GM20431 (cell line): ENCODE measurements at regions not wholly inside any gene's neighbourhood (a gene's known extent, or its start where the extent isn't known, plus 50 kb on each side); places are given as distances from the start of the nearest gene placed in this dataset.

ENCODE experiments used
- in situ Hi-C: fragments of 300-500 bp; cut with MseI, MboI; formaldehyde crosslinking; loops from one replicate; pipeline ENCODE4 v1.15.0; 2020; ENCODE audit warnings: low sequenced_read_pairs; ENCODE audit not compliant: unreplicated experiment

DNA sequence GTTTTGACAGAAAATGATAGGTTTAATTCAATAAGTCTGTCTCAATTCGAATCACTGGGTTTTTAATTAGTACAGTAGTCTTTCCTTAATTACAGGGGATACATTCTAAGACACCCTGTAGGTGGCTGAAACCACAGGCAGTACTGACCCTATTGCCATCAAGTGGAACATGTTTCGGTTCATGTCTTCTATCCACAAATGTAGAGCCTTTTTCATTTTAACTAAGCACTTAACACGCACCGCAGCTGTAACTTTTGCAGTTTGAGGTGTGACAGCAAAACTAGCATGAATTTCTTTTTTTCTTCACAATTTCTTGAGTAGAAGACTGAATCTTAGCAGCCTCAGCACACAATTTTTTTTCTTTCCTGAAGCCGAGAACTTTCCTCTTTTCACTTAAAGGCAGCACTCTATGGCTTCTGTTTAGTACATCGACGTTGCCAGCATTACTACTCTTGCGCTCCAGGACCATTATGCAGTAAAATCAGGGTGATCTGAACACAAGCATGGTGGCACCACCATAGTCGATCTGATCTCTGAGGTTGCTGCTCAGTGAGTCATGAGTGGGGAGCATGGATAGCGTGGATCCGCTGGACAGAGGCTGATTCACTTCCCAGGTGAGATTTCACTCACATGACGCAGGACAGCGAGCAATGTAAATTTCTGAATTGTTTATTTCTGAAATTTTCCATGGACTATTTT lies 805.1 kb downstream of the RNF144A start:
- in situ Hi-C loops = no loop called here

DNA sequence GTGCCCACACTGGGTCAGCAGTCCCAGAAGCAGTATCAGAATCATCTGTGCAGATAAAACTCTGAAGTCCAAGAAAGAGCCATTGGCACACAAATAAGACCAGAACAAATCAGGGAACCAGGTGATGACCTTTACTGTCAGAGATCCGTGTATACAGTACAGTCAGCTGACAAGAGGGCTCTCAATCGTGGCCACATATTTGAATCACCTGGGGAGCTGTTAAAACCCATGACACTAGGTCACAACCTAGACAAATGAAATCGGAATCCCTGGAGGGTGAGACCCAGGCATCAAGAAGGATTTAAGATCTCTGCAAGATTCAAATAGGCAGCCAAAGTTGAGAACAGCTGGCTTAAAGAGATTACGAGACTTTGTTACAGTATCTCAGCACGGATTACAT lies 807.1 kb downstream of the RNF144A start:
- in situ Hi-C loops = no loop called here

DNA sequence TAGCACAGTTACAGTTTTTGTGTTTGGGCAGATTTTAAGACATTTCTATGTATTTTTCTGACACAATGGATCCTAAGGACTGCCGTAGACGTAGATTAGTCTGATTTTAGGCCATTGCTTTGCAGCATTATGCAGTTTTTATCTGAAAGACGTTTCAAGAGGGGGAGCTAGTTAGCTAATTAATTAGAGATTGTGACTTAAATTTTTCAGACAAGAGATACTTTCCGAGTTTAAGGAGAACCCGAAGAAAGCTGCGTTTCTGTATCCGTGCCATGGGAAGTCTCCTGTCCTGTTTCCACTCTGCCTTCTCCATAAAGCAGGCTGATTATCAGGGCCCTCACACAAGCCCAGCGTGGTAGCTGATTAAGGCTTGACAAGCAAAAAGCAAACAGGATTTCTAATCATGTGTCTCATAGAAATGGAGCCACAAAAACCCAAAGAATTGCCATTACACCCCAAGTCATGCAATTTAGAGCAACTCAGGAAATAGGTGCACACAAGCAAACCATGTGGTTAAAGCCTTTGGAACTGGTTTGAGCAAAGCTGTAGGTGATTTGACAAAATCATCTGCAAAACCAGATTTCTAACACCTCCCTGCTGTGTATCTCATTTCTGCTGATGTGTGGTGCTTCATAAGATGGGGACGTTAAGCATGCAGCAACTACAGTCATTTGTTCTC lies 808.1 kb downstream of the RNF144A start:
- in situ Hi-C loops = no loop called here

DNA sequence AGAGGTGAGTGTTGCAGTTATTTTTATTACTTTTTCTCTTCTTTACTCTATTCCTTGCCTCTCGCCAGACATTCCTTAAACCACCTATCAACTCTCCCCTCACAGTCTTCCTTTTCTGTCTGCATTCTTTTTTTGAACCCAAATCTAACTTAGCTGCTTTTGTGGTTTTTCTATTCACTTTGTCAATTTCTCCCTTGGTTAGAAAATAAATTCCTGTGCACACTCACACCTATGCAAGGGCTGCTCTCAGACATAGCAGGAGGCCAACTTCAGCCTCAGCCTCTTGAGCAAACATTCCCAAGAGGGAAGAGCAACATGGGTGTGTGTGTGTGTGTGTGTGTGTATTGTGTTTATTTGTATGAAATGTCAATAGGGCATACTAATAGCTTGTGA lies 808.6 kb downstream of the RNF144A start:
- in situ Hi-C loops = no loop called here

DNA sequence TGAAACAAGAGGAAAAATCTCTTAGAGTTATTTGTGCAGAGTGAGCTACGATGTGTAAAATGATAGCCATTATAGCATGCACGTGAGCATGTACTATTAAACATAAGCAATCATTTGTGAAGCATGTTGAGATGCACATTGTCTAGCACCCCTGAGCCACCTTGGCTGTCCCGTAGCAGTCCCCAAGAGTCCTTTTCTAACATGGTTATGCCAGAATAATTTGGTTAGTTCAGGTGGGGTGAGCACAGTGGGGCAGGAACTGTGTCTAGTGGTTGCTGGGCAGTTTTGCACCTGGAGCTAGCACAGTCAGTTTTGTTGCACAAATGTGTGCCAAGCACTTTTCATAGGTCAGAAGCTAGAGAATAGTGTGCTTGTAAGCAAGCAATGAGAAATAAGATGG lies 809.8 kb downstream of the RNF144A start:
- in situ Hi-C loops = no loop called here

DNA sequence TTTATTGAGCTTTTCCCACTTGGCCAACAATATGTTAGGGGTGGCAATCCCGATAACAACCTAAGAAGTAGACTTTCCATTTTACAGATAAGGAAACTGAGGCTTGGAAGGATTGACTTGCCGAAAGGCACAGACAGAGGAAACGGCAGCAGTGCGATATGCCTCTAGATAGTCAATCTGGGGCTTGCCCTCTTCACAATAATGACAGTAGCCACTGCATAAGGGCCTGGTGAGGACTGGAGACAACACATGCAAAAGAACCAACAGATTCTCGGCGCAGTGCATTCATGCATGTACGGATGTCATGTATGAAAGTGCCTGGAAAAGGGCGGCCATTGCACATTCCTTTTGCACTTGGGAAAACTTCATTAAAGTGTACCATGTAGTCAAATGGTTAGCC lies 811.2 kb downstream of the RNF144A start:
- in situ Hi-C loops = no loop called here

DNA sequence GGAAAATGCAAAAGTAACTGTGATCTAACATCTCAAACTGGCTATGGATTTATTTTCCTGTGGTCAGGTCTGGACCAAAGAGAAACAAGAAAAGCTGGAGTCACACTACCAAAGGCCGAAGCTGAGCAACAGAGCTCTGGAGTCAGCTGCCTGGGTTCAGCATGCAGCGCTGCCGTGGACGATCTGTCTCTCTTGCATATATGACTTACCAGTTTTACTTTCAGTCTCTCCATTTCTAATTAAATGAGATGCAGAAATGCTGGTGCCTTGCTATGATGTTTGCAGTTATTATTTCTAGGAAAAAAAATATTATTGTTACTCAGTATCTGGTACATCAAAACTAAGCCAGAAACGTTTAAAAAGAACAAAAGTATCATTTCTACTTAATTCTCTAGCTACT lies 813.2 kb downstream of the RNF144A start:
- in situ Hi-C loops = no loop called here

DNA sequence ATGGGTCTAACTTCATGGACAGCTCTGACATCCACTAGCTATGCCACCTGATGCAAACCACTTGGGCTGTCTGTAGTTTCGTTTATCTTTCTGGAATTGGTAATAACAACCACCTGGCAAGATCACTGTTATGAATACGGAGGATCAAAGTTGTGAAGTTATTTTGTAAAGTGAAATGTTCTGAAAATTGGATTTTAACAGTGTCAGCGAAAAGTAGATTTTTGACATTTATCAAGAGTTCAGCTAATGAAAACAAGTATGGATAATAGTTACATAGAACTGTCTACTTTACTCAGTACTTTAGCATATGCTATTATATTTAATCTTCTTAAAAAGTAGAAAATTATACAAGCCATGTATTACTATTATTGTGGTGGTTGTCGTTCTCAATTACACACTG lies 813.8 kb downstream of the RNF144A start:
- in situ Hi-C loops = no loop called here

DNA sequence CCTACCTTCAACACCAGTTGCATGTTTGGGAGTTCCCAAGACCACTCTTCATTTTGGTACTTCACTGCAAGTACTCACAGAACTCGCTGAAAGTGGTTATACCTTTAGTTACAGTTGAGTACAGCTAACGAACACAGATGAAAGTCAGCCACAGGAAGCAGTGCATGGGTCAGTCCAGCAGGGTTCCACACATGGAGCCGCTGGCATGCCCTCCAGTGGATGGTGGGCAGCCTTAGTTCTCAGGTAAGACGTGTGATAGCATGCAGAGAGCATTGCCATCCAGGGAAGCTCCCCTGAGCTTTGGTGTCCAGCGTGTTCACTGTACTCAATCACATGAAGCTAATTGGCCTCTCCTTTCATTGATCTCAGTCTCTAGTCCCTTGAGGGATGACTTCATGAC lies 815.3 kb downstream of the RNF144A start:
- in situ Hi-C loops = no loop called here

DNA sequence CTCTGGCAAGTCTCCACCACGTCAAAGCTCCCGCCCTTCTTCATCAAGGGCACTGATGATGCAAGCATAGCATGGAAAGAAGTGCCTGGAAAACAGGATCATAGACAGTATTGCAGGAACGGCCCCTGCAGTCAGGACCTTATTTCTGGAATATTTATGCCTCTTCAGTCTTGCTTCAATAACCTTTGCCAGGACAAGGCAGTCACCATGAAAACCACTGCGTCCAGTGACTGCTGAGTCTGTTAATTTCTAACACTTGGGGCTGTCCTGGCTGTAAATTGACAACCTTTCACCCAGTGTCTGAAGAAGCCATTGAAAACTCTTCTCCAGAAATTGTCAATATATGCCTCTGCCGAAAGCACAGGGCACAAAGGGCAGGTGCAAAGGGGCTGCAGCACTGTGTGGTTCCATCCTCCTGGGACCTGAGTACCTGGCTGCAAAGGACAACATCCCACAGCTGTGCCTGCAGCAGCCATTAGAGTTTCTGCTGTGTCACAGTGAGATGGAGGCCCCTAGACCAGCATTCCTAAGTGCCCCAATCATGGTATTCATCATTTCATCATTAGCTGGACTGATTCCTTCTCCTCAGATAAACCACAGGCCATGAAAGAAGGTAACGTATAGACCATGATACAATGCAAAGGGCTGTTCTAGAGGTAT lies 819.6 kb downstream of the RNF144A start:
- in situ Hi-C loops = no loop called here

DNA sequence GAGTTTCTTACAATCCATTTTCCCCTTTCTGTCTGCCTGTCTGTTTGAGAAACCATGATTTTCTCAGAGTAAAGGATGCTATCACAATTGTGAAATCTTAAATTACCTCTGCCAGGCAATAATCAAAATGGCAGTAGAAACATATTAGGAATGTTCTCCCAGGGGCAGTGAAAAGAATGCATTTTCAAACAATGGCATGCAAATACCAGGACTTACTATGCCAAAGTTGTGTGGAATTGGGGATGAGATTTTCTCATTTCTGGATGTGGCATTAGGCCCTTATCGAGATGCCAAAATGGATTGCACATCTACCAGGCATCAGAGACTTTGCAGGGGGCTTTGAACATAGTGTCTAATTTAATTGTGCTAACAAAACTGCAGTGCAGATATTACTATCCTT lies 821.4 kb downstream of the RNF144A start:
- in situ Hi-C loops = no loop called here

DNA sequence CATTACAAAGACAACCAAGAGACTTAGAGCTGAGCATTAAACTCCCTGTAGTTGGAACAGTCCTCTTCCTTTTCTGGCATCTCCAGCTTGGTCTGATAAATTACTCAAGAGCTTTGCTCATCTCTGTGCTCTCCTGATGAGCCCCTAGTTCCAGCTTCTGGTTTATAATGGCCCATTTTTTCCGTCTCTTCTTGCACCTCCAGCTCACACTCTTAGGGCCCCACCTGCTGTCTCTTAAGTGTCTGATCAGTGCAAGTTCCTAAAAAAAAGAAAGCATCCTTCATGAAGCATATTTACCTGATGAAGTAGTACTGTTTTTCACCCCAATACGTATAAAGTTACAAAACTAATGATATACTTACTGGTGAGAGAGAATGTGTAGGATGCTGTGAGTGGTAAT lies 822.9 kb downstream of the RNF144A start:
- in situ Hi-C loops = no loop called here

DNA sequence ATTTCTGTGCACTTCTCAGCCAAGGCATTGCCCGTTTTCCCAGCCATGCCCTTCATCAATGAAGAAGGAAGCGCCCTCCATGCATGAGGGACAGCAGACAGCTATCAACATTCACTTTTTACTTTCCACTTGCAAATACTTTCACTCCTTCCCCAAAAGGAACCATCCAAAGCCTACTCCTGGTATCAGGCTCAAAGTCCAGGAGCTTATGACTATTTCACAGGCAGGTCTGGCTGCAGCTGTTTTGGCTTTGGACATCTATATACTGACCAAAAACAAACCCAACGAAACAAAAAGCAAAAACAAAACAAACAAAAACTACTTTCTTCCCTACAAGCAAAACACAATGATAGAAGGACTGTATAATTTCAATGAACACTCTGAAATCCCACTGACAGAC lies 825.1 kb downstream of the RNF144A start:
- in situ Hi-C loops = no loop called here

DNA sequence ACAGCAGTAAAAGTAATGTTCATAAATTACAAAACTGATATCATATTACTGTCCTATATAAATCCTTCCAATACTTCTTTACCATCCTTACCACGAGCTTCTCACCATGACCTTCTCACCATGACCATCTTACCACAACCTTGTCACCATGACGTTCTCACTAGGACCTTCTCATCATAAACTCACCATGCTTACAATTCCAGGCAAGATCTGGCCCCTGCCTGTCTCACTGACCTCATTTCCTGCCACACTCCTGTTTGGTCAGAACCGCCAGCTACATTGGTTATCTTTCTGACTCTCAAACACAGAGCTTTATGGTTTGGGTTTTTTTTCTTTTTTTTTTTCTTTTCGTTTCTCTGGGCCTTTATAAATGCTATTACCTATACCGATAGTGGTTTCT lies 827.6 kb downstream of the RNF144A start:
- in situ Hi-C loops = no loop called here

DNA sequence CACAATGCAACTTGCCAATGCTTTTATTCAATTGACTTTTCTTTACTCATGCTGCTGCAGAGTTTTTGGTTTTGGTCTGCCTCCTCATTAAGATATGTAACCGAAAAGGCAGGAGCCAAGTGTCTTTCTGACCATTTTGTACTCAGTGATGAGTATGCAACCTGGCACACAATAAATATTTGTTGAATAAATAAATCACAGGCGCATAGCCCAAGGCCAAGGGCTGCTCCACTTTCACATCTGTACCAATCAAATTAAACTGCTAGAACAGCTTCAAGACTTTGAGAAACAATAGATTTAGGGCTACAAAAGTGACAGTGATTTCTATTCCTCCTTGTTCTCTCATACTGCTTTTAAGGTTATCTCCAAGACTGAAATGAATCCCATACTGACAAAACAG lies 828.2 kb downstream of the RNF144A start:
- in situ Hi-C loops = no loop called here

DNA sequence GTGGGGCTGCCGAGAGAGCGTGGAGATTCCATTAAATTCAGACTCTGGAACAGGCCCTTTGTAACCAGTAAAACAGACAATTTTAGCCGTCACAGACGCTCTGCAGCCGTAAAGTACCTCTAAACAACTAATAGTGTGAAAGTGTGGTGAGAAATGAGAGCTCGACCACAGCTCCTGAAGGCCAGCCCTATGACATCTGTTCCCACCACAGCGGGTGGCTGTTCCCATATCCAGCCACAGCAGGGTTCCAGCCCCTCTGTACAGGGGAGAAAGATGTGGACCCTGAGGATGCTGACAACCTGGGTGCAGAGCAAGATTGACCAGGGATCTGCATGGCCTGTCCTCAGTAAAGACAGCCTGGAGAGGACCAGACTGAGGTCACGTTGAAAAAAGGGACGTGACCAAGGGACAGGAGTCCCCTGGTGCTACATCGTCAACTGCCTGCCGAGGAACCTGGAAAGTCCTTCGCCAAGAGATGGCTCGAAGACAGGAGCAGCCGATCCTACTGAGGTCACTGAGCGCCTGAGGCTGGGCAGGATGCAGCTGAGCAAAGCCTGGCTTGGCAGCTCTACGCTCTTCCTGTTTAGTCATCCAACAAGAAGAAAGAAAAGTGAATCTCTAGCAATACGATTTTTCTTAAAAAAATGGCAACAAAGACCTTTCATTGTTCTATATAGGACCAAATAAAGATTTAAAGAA lies 831.7 kb downstream of the RNF144A start:
- in situ Hi-C loops = no loop called here

DNA sequence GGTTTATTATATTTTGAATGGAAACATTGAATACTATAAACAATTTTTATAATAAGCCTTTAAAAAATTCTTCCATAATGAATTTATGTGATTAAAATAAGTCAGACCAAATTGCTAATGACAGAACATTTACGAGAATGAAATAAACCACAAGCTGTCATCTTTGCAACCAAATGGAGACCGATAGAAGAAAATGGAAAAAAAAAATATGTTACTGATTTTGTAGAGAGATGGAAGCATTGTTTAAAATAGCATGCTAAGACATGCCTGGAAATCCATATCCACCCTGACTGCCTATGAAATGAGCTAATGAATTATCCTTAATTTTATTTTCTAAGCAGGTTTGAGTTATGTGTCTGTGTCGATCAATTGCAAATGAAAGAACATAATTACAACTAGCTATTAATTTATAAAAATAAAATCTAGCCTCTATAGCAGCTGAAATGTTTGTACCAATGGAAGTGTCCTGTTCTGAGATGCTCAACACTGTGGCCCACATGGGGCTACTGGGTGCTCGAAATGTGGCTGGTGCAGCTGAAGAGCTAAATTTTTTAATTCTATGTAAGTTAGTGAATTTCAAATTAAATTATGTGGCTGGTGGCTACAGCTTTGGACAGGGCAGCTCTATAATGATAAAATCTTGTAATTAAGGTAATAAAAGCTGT lies 832.8 kb downstream of the RNF144A start:
- in situ Hi-C loops = no loop called here

DNA sequence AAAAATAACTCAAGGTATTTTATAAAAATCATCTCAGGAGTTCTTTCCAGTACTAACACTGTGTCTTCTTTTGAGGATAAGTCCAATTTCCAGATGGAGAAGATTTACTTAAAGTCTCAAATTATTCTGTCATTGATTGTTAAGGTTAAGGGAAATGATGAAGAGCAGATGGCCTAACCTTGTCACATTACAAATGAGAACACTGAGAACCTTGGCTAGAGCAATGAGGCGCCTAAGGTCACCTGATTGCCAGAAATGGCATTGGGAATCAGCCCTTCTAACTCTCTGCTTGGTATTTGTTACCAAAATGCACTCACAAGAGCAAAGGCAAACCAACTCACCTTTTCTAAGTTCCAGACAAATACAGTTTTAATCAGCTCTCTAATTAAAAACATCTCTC lies 835.1 kb downstream of the RNF144A start:
- in situ Hi-C loops = no loop called here

DNA sequence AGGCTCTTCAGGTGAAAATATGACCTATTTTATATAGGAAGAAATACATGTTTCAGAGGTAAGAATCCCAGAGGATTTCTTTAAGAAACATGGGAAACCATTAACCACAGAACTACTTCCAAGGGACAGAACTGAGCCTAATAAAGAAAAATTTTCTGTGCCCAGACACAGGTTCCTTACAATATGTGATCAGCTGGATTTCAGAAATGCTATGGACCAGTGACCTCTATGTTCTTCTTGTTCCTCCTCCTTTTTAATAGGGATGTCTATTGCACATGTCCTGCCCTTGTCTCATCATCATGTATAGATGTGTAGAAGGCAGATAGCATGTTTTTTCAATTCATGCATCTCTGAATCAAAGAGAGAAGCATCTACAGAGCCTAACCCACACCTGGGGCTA lies 836.6 kb downstream of the RNF144A start:
- in situ Hi-C loops = no loop called here

DNA sequence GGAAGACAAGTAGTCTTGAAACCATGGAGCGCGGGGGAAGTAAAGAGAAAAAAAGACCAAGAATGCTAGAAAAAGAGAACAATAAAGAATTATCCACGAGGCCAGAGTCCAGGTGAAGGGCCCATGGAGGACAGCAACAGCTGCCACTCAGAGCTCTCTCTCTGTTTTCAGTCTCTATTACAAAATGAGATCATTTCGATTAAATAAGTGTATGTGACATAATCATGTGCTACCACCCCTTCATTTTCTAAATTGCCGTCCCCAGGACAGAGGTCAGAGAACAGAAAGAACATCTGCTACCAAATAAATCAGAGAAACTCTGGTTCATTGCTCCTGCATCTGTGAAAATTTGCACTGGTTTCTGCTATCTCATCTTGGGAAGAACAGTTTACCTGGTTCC lies 838.7 kb downstream of the RNF144A start:
- in situ Hi-C loops = no loop called here
